Hematopoietic multipotent progenitor cell (in vitro differentiated cells): ENCODE measurements at regions not wholly inside any gene's neighbourhood (a gene's known extent, or its start where the extent isn't known, plus 50 kb on each side); places are given as distances from the start of the nearest gene placed in this dataset.

ENCODE experiments used
- DNase-seq, 3 donors: peaks; one replicate each; pipeline ENCODE4 v3.0.0-alpha.2; 2011 to 2015; ENCODE audit warnings: low read depth in 2 of 3, low spot score in 2 of 3

DNA sequence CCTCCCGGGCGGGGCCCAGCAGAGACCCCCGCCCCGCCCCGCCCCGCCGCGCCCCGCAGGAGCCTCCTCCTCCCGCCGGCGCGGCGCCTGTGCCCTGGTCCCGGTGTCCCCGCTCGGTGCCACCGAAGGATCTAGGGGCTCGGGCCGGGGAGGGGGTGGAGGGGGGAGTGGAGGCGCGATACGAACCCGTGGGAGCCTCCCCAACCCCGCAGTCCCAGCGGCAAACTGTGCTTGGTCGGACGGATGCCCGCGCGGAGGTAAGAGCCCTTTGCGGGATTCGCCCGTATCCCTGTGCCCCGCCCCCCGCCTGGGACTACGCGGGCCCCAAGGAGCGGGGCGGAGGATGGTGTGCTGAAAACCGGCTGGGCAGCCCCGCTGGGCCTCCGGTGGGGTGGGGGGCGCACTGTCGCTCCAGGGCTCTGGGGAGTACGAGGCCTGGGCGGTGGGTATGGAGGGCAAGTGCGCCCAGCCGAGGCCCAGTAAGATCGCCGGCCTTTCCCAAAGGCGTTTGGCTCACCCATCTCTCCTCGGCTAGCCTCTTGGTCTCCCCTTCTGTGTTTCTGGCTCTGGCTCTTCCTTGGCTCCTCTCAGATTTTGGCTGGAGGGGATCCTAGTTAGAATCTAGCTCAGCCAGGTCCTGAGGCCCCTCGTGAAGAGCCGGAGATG lies 65.6 kb upstream of the POLG start:
- DNase-seq = no peak

DNA sequence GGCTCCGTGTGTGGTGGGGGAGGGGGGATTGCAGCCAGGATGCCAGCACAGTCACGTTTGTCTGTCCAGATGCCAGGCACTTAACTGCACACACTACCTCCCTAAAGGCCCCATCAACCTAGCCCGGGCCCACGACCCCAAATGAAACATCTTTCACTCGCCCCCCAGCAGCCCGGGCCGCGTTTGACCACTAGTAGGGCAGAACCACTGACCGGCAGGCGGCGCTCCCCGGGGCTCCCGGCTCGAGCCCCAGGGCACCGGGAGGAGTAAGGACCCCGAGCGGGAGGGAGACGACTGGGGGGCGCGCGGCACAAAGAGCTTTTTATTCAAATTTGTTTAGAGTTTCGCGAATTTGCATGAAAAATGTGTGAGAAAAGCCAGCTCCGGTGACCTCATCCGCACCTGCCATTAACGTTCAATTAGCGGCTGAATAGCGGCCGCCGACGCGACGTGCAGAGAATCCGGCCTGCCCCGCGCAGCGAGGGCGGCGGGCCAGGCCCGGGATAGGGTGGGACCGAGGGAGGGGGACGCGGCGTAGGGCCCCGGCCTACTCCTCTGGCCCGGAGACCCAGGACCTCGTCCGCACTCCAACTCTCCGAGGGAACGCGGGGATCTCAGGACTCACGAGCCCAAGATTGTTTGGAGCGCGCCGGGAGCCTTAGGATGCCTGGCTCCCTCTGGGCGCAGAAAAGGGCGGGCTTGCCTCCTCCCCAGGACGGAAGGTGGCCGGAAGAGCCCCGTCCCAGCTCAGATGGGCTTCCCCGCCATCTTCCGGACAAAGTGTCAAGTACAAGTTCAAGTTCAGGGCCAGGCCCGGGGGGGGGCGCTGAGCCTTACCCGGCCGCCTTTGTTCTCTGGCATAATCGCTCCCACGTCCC lies 64.9 kb upstream of the POLG start:
- no peak for DNase-seq

DNA sequence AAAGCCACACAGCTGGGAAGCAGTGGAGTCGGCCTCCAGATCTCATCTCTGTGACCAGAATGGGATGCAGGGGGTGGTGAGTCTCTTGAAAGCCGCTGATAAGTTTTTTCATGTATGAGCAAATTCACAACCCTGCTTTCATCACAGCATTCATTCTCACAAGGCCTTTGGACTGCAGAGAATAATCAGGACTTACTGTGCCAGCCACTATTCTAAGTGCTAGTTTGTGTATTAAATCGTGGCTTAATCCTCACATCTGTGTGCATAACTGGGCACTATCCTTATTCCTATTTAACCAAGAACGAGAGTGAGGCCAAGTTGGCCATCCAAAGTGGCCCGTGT lies 64.2 kb upstream of the POLG start:
- DNase-seq = no peak

DNA sequence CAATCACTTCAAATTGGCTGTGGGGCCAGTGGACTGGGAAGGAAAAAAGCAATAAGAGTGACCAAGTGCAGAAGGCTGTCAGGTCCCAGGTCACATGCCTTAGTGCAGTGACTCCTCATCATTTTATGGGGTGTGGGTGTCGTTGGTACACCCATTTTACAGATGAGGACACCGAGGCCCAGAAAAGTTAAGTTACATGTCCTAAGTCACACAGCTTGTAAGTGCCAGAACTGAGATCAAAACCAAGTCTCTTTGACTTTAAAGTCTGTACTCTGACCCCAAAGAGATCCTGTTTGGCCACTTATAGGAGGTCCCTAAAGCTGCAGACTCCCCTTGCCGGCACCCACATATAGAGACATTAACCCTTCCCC lies 63.0 kb upstream of the POLG start:
- DNase-seq = no peak

DNA sequence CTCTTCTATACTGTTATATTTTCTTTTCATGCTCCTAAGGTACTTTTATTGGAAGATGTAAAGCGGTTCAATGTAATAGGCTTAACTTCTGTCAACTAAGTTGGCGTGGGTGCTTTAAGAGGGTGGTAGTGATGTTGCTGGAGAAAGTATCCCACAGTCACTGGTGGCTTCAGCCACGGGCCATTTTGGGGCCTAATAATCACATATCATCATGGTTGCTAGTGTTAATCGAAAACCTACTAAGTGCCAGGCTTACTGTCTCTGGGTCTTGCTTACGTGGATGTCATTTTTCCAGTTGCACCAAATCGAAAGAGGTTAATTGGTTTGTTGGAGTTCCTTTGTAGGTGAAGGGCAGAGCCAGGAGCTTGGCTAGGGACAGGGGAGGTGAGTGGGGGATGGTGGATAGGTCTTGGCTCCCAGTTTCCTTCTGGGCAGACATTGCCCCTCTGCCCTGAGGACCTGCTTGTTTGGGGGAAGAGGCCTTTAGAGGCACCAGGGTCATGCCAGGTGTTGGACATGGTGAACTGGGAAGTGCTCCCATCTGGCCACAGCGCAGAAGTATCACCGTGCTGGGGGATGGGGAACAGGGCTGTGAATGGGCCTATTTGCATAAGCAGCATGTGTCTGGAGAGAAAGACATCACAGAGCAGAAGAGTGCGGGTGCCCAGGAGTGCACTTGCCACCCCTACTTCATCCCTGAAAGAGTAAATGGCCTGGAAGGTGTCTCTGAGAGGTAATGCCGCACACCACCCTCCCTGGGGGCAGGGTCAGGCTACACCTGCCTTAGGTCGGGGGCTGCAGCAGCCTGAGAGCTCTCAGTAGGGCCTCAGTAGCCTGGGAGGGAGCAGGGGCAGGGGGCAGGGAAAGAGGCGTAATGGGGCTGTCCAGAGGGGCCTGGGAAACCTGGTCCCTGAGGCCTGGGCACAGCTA lies 62.4 kb upstream of the POLG start:
- no peak for DNase-seq

DNA sequence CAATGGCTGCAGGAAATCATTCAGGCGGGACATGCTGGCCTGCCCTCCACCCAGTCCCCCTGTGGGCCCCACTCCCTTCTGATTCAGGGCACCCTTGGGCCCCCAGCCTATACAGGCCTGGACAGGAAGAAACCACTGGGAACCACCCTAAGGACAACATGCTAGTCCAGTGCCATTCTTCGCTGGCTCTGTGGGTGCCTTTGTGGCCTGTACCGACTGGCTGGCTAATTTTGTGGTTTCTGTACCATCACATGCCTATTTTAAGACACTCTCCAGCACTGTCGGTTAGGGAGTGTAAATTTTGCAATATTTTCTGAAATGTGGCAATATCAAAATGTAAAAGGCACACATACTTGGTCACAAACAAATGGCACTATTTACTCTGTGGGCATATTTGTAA lies 61.4 kb upstream of the POLG start:
- DNase-seq = peak in 1 of 3 donors; percentile 45

DNA sequence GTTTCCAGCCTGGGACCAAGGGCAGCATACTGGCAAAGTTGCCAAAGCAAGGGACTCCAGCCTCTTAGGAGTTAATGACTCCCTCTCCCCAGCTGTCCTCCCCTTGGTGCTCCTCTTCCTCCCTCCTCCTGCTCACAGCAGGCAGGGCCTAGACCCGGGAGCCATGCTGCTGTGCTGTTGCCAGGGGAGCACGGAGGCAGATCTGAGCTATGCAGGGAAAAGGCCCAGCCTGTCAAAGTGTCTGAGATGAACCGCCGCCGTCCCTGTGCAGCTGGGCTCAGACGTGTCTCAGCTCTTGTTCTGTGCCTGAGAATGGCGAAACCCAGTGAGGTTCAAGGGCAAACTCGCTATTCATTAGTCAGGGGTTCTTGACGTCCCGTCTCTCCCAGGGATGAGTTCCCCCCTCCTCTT lies 60.8 kb upstream of the POLG start:
- DNase-seq = no peak

DNA sequence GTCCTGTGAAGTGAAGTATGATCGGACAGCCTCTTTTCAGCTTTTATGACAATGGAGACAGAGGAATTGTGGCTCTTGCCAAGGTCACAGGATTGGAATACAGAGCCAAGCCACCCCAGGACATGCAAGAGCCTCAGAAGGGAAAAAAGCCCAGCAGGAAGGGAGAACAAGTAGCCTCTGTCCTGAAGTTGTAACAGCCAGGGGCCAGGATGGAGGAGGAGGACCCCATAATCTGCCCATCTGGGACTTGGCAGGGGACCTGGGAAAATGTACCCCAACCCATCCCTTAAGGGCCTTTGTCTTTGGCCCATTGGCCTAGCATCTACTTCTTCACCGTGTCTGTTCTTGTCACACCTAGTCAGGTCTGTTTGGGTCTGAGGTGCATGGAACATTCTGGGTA lies 60.4 kb upstream of the POLG start:
- DNase-seq = no peak

DNA sequence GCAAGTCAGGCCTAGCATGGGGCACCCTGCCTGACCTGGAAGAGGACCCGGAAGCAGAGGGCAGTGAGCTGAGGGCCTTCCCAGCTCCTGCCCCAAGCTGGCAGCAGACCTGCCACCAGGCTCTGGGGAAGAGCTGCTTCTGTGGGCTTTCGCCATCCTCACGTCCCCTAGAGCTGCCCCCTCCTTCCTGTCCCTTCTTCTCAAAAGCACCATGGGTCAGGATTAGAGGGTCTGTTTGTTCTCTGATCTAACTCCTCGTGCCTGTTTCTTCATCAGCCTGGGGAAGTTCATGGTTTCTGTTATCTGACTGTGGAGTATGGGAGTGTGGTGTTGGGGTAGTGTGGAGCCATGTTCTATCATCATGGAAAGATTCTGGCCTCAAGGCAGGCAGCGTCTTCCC lies 58.4 kb upstream of the POLG start:
- no peak for DNase-seq

DNA sequence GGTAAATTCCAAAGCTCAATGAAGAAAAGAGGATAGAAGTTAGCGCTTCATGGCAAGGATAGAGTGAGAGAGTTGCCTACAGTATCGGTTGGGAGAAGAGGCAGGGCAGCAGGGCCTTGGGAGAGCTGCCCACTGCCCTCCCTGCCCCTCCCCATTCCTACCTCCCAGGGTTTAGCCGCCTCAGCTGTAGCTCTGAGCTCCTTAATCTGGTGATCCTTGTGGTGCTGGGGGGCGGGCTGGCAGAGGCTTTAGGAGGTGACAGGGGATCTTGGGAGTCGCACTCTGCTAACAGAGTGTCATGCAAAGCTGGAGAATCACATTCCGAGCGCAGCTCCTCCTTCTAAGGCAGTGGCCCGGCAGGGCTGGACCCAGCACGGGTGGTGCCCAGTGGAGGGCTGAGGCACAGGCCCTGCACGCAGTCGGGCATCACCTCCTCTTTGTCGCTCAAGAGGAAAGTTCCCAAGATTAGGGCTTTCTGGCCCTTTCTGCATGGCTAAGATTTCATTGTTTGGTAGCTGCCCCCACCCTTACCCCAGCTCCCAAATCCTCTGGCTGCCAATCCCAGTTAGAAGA lies 57.1 kb upstream of the POLG start:
- DNase-seq = no peak

DNA sequence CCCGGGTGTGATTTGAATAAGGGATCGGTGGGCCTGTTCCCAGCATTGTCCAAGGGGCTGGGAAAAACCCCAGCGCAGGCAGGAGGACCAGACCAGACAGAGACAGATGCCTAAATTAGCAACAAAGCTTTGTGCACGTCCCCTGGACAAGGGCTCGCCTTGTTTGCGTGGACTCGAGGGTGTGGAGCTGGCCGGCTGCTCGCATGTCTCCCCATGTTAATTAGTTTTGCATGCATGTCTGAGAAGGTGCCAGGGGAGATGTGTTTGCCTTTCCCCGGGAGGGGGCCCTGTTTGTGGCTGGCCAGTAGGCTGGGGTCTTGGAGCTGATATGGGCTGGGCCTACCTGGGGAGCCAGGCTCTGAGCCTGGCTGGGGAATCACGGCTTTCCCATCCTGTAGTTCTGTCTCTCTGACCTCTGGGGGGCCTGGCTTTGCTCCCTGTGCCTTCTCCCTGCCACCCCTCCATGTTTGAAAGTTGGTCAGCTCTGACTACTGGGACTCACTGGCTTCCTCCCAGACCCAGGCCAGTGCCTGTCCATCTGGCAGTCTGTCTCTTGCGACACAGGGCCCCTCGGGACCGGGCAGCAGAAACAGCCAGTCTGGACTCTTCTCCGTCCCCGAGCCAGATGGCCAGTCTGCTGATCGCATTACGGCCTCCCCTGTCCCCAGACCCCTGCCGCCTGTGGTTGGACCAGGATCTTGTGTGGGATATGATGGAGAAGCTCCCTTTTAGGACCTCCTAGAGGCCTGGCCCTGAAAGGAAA lies 55.4 kb upstream of the POLG start:
- no peak for DNase-seq

DNA sequence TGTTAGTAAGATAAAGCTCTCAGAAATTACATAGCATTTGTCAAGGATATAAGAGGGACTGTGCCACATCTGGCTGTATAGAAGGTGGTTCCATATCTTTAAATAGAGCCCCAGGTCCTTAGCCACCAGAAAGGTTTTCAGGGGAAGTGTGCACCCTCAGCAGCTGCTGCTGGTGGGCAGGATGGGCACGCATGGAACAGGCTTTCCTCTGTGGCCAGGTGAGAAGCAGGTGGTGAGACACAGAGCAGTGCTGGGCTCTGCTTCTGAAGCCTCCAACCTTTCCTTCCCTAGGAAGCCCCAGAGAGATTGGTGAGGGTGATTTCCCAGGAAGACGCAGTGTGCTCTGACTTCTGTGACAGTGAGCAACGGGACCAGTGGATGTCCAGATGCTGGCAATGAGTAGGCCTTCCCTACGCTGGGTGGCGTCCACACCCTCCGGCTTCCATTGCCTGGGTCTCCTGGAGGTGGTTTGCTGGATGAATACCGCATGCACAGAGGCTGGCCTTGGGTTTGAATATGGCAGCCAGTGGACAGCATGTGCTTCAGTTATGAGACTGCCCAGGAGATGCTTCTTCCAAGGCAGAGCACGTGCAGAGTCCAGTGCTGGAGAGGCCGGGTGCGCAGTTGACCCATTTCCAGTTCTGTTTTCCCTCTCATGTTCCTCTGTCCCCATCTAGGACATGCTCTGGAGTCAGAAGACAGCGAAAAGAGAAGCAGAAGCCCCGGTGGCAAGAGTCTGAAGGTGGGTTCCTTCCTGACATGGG lies 52.7 kb upstream of the POLG start:
- DNase-seq = no peak

DNA sequence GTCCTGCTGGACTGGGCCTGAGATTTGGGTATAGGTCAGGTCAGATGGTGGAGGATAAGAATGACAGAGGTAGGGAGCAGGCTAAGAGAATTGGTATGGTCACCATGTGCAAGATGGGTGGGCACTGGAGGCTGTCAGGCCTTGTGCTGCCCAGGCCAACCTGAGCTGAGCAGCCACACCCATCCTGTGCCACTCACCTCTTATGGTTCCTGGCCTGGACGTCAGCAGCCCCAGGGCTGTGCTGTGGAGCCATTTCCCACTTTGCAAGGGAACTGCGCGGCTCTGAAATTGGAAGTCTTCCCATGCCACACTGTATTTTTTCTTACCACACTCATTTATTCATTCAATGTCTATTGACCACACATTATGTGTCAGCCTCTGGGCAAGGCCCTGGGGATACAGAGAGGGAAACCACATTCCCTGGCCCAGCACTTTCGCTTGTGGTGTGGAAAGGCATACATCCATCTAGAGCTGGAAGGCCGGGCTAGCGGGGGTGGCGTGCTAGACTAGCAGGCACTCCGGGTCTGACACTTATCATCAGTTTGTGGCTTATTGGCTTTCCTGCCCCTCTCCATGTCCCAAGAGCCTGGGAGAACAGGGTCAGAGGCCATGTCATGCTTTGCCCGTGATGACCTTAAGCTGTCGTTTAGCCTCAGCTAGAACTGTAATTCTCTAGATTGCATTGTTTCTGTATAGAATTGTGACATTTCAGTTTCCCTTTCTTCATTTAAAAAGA lies 51.1 kb upstream of the POLG start:
- no peak for DNase-seq
